SK-N-SH treated with all-trans-retinoic acid at 6 μM for 48 hours (cell line): ENCODE measurements at regions not wholly inside any gene's neighbourhood (a gene's known extent, or its start where the extent isn't known, plus 50 kb on each side); places are given as distances from the start of the nearest gene placed in this dataset.

Source experiments
- CSDC2 ChIP-seq: fragments of 250-450 bp; sonication (Bioruptor Pico); IDR thresholded peaks from 2 replicates; pipeline ENCODE4 v1.5.0; 2020; ENCODE audit warnings: mild to moderate bottlenecking, moderate library complexity
- ESRRG ChIP-seq: fragments of 250-450 bp; sonication (Bioruptor Pico); IDR thresholded peaks from 2 replicates; pipeline ENCODE4 v1.6.1; 2021; ENCODE audit warnings: mild to moderate bottlenecking
- GLIS3 ChIP-seq: fragments of 250-450 bp; sonication (Bioruptor Pico); IDR thresholded peaks from 2 replicates; pipeline ENCODE4 v1.5.0; 2020; ENCODE audit warnings: mild to moderate bottlenecking, moderate library complexity
- OSR1 ChIP-seq: fragments of 250-450 bp; sonication (Bioruptor Pico); IDR thresholded peaks from 2 replicates; pipeline ENCODE4 v1.8.0; 2022; ENCODE audit warnings: moderate library complexity, mild to moderate bottlenecking, inconsistent platforms
- PPARA ChIP-seq: fragments of 250-450 bp; sonication (Bioruptor Pico); IDR thresholded peaks from 2 replicates; pipeline ENCODE4 v1.5.0; 2020; ENCODE audit warnings: mild to moderate bottlenecking, borderline replicate concordance
- RARB ChIP-seq: fragments of 250-450 bp; sonication (Bioruptor Pico); IDR thresholded peaks from 2 replicates; pipeline ENCODE4 v1.8.0; 2021; ENCODE audit warnings: mild to moderate bottlenecking, moderate library complexity
- ZFP30 ChIP-seq: fragments of 450-650 bp; formaldehyde crosslinking; IDR thresholded peaks from 2 replicates; pipeline ENCODE4 v1.5.0; 2022; ENCODE audit warnings: mild to moderate bottlenecking, moderate library complexity
- ZNF565 ChIP-seq: fragments of 450-650 bp; formaldehyde crosslinking; conservative IDR thresholded peaks from 2 replicates; pipeline ENCODE4 v1.5.0; 2020; ENCODE audit warnings: low read depth, mild to moderate bottlenecking, moderate library complexity
- ZNF8 ChIP-seq: fragments of 450-650 bp; formaldehyde crosslinking; IDR thresholded peaks from 2 replicates; pipeline ENCODE4 v1.5.0; 2020; ENCODE audit warnings: mild to moderate bottlenecking, moderate library complexity
- TF ChIP-seq, protein P1 (sequence below): fragments of 250-450 bp; sonication (Bioruptor Pico); IDR thresholded peaks from 2 replicates; pipeline ENCODE4 v1.5.0; 2020; ENCODE audit warnings: mild to moderate bottlenecking, moderate library complexity
- TF ChIP-seq, protein P2 (sequence below): fragments of 250-450 bp; sonication (Bioruptor Pico); IDR thresholded peaks from 2 replicates; pipeline ENCODE4 v1.5.1; 2020; ENCODE audit warnings: low read depth, mild to moderate bottlenecking, moderate library complexity
- TF ChIP-seq, protein P3 (sequence below): fragments of 250-450 bp; sonication (Bioruptor Pico); IDR thresholded peaks from 2 replicates; pipeline ENCODE4 v1.8.0; 2020; ENCODE audit warnings: mild to moderate bottlenecking, moderate library complexity, borderline replicate concordance

GRCh38 chr1:229116114-229116513 is 154.8 kb upstream of the RAB4A start:
- TF ChIP-seq, protein P1, sequence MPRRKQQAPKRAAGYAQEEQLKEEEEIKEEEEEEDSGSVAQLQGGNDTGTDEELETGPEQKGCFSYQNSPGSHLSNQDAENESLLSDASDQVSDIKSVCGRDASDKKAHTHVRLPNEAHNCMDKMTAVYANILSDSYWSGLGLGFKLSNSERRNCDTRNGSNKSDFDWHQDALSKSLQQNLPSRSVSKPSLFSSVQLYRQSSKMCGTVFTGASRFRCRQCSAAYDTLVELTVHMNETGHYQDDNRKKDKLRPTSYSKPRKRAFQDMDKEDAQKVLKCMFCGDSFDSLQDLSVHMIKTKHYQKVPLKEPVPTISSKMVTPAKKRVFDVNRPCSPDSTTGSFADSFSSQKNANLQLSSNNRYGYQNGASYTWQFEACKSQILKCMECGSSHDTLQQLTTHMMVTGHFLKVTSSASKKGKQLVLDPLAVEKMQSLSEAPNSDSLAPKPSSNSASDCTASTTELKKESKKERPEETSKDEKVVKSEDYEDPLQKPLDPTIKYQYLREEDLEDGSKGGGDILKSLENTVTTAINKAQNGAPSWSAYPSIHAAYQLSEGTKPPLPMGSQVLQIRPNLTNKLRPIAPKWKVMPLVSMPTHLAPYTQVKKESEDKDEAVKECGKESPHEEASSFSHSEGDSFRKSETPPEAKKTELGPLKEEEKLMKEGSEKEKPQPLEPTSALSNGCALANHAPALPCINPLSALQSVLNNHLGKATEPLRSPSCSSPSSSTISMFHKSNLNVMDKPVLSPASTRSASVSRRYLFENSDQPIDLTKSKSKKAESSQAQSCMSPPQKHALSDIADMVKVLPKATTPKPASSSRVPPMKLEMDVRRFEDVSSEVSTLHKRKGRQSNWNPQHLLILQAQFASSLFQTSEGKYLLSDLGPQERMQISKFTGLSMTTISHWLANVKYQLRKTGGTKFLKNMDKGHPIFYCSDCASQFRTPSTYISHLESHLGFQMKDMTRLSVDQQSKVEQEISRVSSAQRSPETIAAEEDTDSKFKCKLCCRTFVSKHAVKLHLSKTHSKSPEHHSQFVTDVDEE (CRISPR knock-in tag): no peak
- TF ChIP-seq ZNF8 (CRISPR knock-in tag) (no peak), RARB (CRISPR knock-in tag) (no peak), OSR1 (CRISPR knock-in tag) (no peak), PPARA (no peak), ZFP30 (CRISPR knock-in tag) (no peak), CSDC2 (no peak), GLIS3 (no peak), ZNF565 (CRISPR knock-in tag) (no peak), ESRRG (CRISPR knock-in tag) (no peak)
- TF ChIP-seq, protein P2, sequence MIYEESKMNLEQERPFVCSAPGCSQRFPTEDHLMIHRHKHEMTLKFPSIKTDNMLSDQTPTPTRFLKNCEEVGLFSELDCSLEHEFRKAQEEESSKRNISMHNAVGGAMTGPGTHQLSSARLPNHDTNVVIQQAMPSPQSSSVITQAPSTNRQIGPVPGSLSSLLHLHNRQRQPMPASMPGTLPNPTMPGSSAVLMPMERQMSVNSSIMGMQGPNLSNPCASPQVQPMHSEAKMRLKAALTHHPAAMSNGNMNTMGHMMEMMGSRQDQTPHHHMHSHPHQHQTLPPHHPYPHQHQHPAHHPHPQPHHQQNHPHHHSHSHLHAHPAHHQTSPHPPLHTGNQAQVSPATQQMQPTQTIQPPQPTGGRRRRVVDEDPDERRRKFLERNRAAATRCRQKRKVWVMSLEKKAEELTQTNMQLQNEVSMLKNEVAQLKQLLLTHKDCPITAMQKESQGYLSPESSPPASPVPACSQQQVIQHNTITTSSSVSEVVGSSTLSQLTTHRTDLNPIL (CRISPR knock-in tag): no peak
- TF ChIP-seq, protein P3, sequence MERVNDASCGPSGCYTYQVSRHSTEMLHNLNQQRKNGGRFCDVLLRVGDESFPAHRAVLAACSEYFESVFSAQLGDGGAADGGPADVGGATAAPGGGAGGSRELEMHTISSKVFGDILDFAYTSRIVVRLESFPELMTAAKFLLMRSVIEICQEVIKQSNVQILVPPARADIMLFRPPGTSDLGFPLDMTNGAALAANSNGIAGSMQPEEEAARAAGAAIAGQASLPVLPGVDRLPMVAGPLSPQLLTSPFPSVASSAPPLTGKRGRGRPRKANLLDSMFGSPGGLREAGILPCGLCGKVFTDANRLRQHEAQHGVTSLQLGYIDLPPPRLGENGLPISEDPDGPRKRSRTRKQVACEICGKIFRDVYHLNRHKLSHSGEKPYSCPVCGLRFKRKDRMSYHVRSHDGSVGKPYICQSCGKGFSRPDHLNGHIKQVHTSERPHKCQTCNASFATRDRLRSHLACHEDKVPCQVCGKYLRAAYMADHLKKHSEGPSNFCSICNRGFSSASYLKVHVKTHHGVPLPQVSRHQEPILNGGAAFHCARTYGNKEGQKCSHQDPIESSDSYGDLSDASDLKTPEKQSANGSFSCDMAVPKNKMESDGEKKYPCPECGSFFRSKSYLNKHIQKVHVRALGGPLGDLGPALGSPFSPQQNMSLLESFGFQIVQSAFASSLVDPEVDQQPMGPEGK (CRISPR knock-in tag): no peak
